GM23338 (cell line): ENCODE measurements at regions not wholly inside any gene's neighbourhood (a gene's known extent, or its start where the extent isn't known, plus 50 kb on each side); places are given as distances from the start of the nearest gene placed in this dataset.

ENCODE experiments used
- ATAC-seq: fragments of 200-7000 bp; cut with Tn5 transposase; 3 replicates; pipeline ENCODE4 v1.9.1; 2020
- DNase-seq: peaks from one replicate; pipeline ENCODE4 v3.0.0-alpha.2; 2015; ENCODE audit warnings: low spot score
- H2AFZ ChIP-seq: fragments of 200-600 bp; sonication (generic); 2 replicates; pipeline ENCODE4 v1.8.0; 2016; ENCODE audit warnings: antibody characterized with exemption, mild to moderate bottlenecking, moderate library complexity
- H3F3A ChIP-seq: fragments of 200-600 bp; sonication (generic); replicated peaks from 2 replicates; pipeline ENCODE4 v1.8.0; 2017; ENCODE audit warnings: antibody characterized with exemption, mixed run types, low read depth
- H3K27ac ChIP-seq: fragments of 200-600 bp; sonication (generic); 2 replicates; pipeline ENCODE4 v1.6.1; 2016; ENCODE audit warnings: low read depth
- H3K27me3 ChIP-seq: fragments of 200-600 bp; sonication (generic); 2 replicates; pipeline ENCODE4 v1.8.0; 2016; ENCODE audit warnings: mild to moderate bottlenecking, mixed run types, moderate library complexity; ENCODE audit not compliant: insufficient read depth
- H3K36me3 ChIP-seq: fragments of 200-600 bp; sonication (generic); 2 replicates; pipeline ENCODE4 v1.8.0; 2016; ENCODE audit warnings: mild to moderate bottlenecking; ENCODE audit not compliant: insufficient read depth
- H3K4me1 ChIP-seq: fragments of 200-600 bp; sonication (generic); 2 replicates; pipeline ENCODE4 v1.8.0; 2016; ENCODE audit warnings: mild to moderate bottlenecking, moderate library complexity; ENCODE audit not compliant: insufficient read depth
- H3K4me2 ChIP-seq: fragments of 200-600 bp; sonication (generic); 2 replicates; pipeline ENCODE4 v1.7.1; 2017; ENCODE audit warnings: mixed run types
- H3K4me3 ChIP-seq: fragments of 200-600 bp; sonication (generic); 2 replicates; pipeline ENCODE4 v1.6.1; 2016; ENCODE audit warnings: mixed run types
- H3K79me2 ChIP-seq: fragments of 200-600 bp; sonication (generic); replicated peaks from 2 replicates; pipeline ENCODE4 v1.8.0; 2017; ENCODE audit warnings: mild to moderate bottlenecking; ENCODE audit not compliant: insufficient read depth
- H3K9me2 ChIP-seq: fragments of 200-600 bp; sonication (generic); 2 replicates; pipeline ENCODE4 v1.8.0; 2017; ENCODE audit not compliant: insufficient read depth
- H4K20me1 ChIP-seq: fragments of 200-600 bp; sonication (generic); replicated peaks from 2 replicates; pipeline ENCODE4 v1.8.0; 2017; ENCODE audit warnings: mild to moderate bottlenecking; ENCODE audit not compliant: insufficient read depth
- H3K27ac Mint-ChIP-seq: 2 replicates; pipeline ENCODE4 v1.8.0; 2020; ENCODE audit warnings: inconsistent platforms, mild to moderate bottlenecking, moderate library complexity, mixed read lengths
- H3K27me3 Mint-ChIP-seq: 3 replicates; pipeline ENCODE4 v1.8.0; 2022; ENCODE audit warnings: low read depth, mild to moderate bottlenecking, moderate library complexity, mixed read lengths, inconsistent platforms; ENCODE audit not compliant: insufficient read depth, poor library complexity
- H3K36me3 Mint-ChIP-seq: 3 replicates; pipeline ENCODE4 v1.8.0; 2021; ENCODE audit warnings: low read depth, mild to moderate bottlenecking, inconsistent platforms, moderate library complexity, mixed read lengths
- H3K4me1 Mint-ChIP-seq: 3 replicates; pipeline ENCODE4 v1.8.0; 2020; ENCODE audit warnings: mild to moderate bottlenecking, inconsistent platforms, mixed read lengths
- H3K4me3 Mint-ChIP-seq: 3 replicates; pipeline ENCODE4 v1.8.0; 2021; ENCODE audit warnings: moderate library complexity, mild to moderate bottlenecking, inconsistent platforms, mixed read lengths
- H3K9me3 Mint-ChIP-seq: 3 replicates; pipeline ENCODE4 v1.8.0; 2020; ENCODE audit warnings: moderate library complexity, mild to moderate bottlenecking, inconsistent platforms, mixed read lengths
- CREB1 ChIP-seq: fragments of 250-450 bp; sonication (Bioruptor Pico); IDR thresholded peaks from 2 replicates; pipeline ENCODE4 v1.5.0; 2020; ENCODE audit warnings: low read depth, mild to moderate bottlenecking, moderate library complexity
- EZH2 ChIP-seq: fragments of 200-600 bp; sonication (generic); IDR thresholded peaks from one replicate; pipeline ENCODE4 v1.8.0; 2017; ENCODE audit warnings: antibody characterized with exemption, mild to moderate bottlenecking, low read depth; ENCODE audit not compliant: unreplicated experiment
- JUNB ChIP-seq: IDR thresholded peaks from one replicate; pipeline ENCODE4 v1.6.1; 2016; ENCODE audit warnings: antibody characterized with exemption; ENCODE audit not compliant: unreplicated experiment
- NANOG ChIP-seq: IDR thresholded peaks from 2 replicates; pipeline ENCODE4 v1.6.1; 2016; ENCODE audit warnings: antibody characterized with exemption, borderline replicate concordance
- POLR2AphosphoS5 ChIP-seq: IDR thresholded peaks from 2 replicates; pipeline ENCODE4 v1.6.1; 2016; ENCODE audit warnings: antibody characterized with exemption, low read depth
- STAT1 ChIP-seq: IDR thresholded peaks from one replicate; pipeline ENCODE4 v1.6.1; 2016; ENCODE audit warnings: antibody characterized with exemption; ENCODE audit not compliant: unreplicated experiment
- ZNF114 ChIP-seq: fragments of 250-450 bp; sonication (Bioruptor Pico); IDR thresholded peaks from 2 replicates; pipeline ENCODE4 v1.5.0; 2020; ENCODE audit warnings: mild to moderate bottlenecking, moderate library complexity
- ZNF331 ChIP-seq: fragments of 250-450 bp; sonication (Bioruptor Pico); IDR thresholded peaks from 2 replicates; pipeline ENCODE4 v1.5.0; 2020; ENCODE audit warnings: low read depth, mild to moderate bottlenecking, moderate library complexity
- TF ChIP-seq, protein P1 (sequence below), 2 experiments: fragments of 200-600 bp in 1 of 2; sonication (generic) in 1 of 2; conservative IDR thresholded peaks; 2 replicates each; pipeline versions ENCODE4 v1.5.1 to v1.6.1; 2016 to 2017; ENCODE audit warnings: antibody characterized with exemption in 2 of 2, low read depth in 2 of 2, mild to moderate bottlenecking in 2 of 2, moderate library complexity in 1 of 2
- TF ChIP-seq, protein P2 (sequence below): IDR thresholded peaks from 2 replicates; pipeline ENCODE4 v1.6.1; 2016; ENCODE audit warnings: antibody characterized with exemption
- TF ChIP-seq, protein P3 (sequence below): IDR thresholded peaks from one replicate; pipeline ENCODE4 v1.6.1; 2018; ENCODE audit warnings: antibody characterized with exemption; ENCODE audit not compliant: unreplicated experiment
- TF ChIP-seq, protein P4 (sequence below): fragments of 250-450 bp; sonication (Bioruptor Pico); IDR thresholded peaks from 2 replicates; pipeline ENCODE4 v1.5.0; 2020; ENCODE audit warnings: mild to moderate bottlenecking, moderate library complexity

DNA sequence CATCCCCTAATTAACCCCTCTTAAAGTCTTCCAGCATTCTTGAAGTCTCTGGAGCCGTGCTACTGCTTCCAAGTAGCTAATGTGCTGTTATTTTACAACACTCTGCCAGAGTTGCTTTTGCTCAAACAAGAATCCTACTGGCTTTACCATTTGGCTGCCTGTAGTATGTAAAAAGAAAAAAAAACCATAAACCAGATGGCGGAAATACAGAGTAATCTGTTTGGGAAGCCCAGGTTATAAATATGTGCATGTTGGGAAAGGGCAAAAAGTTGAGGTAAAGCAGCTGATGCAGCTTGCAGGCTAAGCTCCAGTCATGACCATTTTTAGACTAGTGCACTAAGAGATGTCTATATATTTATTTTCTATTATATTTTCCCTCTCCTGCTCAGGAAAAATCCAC is 313.2 kb upstream of the ETAA1 start (continued):
- TF ChIP-seq, protein P1, sequence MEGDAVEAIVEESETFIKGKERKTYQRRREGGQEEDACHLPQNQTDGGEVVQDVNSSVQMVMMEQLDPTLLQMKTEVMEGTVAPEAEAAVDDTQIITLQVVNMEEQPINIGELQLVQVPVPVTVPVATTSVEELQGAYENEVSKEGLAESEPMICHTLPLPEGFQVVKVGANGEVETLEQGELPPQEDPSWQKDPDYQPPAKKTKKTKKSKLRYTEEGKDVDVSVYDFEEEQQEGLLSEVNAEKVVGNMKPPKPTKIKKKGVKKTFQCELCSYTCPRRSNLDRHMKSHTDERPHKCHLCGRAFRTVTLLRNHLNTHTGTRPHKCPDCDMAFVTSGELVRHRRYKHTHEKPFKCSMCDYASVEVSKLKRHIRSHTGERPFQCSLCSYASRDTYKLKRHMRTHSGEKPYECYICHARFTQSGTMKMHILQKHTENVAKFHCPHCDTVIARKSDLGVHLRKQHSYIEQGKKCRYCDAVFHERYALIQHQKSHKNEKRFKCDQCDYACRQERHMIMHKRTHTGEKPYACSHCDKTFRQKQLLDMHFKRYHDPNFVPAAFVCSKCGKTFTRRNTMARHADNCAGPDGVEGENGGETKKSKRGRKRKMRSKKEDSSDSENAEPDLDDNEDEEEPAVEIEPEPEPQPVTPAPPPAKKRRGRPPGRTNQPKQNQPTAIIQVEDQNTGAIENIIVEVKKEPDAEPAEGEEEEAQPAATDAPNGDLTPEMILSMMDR (conservative IDR thresholded peaks at IDR 0.05; ENCODE audit: low read depth in 2 of 2), result no peak
- TF ChIP-seq ZNF331 (no peak), EZH2 (no peak), JUNB (no peak)
- TF ChIP-seq, protein P2, sequence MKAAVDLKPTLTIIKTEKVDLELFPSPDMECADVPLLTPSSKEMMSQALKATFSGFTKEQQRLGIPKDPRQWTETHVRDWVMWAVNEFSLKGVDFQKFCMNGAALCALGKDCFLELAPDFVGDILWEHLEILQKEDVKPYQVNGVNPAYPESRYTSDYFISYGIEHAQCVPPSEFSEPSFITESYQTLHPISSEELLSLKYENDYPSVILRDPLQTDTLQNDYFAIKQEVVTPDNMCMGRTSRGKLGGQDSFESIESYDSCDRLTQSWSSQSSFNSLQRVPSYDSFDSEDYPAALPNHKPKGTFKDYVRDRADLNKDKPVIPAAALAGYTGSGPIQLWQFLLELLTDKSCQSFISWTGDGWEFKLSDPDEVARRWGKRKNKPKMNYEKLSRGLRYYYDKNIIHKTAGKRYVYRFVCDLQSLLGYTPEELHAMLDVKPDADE, result no peak
- TF ChIP-seq, protein P3, sequence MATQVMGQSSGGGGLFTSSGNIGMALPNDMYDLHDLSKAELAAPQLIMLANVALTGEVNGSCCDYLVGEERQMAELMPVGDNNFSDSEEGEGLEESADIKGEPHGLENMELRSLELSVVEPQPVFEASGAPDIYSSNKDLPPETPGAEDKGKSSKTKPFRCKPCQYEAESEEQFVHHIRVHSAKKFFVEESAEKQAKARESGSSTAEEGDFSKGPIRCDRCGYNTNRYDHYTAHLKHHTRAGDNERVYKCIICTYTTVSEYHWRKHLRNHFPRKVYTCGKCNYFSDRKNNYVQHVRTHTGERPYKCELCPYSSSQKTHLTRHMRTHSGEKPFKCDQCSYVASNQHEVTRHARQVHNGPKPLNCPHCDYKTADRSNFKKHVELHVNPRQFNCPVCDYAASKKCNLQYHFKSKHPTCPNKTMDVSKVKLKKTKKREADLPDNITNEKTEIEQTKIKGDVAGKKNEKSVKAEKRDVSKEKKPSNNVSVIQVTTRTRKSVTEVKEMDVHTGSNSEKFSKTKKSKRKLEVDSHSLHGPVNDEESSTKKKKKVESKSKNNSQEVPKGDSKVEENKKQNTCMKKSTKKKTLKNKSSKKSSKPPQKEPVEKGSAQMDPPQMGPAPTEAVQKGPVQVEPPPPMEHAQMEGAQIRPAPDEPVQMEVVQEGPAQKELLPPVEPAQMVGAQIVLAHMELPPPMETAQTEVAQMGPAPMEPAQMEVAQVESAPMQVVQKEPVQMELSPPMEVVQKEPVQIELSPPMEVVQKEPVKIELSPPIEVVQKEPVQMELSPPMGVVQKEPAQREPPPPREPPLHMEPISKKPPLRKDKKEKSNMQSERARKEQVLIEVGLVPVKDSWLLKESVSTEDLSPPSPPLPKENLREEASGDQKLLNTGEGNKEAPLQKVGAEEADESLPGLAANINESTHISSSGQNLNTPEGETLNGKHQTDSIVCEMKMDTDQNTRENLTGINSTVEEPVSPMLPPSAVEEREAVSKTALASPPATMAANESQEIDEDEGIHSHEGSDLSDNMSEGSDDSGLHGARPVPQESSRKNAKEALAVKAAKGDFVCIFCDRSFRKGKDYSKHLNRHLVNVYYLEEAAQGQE, result no peak

DNA sequence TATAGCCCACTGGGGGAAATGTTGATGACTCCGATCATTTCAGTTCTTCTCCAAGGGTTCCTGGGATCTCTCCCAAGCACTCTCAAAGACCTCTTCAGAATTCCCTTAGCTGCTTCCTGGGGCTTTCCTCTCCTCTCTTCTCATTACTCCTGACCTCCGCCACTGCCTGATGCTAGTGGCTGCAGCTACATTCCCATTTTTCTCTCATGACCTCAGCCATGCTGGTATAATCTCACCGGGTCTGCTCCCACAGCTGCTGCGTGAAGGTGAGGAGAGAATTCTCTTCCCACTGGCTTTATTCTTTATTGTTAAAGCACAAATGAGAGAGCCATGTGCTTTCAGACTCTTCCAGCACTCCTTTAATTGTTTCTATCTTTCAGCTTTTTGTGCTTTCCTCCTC is 312.0 kb upstream of the ETAA1 start:
- Histone ChIP-seq H4K20me1 (no peaks in the 10 kb centered on the region), H3K36me3 (no peaks in the 10 kb centered on the region), H3K27ac (no peak overlapping the region), H2AFZ (no peak overlapping the region), H3K27me3 (no peaks in the 10 kb centered on the region), H3K4me3 (no peak overlapping the region), H3K79me2 (no peaks in the 10 kb centered on the region), H3F3A (no peaks in the 10 kb centered on the region), H3K4me2 (no peak overlapping the region), H3K9me2 (no peaks in the 10 kb centered on the region; the same call in none of the 2 replicates), H3K4me1 (no peaks in the 10 kb centered on the region)
- no peak for ATAC-seq
- Mint-ChIP-seq H3K27ac (no peak overlapping the region), H3K27me3 (no peaks in the 10 kb centered on the region), H3K4me1 (no peaks in the 10 kb centered on the region), H3K36me3 (no peaks in the 10 kb centered on the region), H3K4me3 (no peak overlapping the region), H3K9me3 (peaks cover 7% of the 10 kb centered on the region; the same call in 2 of the 3 replicates)
- DNase-seq, result no peak
- TF ChIP-seq, protein P4, sequence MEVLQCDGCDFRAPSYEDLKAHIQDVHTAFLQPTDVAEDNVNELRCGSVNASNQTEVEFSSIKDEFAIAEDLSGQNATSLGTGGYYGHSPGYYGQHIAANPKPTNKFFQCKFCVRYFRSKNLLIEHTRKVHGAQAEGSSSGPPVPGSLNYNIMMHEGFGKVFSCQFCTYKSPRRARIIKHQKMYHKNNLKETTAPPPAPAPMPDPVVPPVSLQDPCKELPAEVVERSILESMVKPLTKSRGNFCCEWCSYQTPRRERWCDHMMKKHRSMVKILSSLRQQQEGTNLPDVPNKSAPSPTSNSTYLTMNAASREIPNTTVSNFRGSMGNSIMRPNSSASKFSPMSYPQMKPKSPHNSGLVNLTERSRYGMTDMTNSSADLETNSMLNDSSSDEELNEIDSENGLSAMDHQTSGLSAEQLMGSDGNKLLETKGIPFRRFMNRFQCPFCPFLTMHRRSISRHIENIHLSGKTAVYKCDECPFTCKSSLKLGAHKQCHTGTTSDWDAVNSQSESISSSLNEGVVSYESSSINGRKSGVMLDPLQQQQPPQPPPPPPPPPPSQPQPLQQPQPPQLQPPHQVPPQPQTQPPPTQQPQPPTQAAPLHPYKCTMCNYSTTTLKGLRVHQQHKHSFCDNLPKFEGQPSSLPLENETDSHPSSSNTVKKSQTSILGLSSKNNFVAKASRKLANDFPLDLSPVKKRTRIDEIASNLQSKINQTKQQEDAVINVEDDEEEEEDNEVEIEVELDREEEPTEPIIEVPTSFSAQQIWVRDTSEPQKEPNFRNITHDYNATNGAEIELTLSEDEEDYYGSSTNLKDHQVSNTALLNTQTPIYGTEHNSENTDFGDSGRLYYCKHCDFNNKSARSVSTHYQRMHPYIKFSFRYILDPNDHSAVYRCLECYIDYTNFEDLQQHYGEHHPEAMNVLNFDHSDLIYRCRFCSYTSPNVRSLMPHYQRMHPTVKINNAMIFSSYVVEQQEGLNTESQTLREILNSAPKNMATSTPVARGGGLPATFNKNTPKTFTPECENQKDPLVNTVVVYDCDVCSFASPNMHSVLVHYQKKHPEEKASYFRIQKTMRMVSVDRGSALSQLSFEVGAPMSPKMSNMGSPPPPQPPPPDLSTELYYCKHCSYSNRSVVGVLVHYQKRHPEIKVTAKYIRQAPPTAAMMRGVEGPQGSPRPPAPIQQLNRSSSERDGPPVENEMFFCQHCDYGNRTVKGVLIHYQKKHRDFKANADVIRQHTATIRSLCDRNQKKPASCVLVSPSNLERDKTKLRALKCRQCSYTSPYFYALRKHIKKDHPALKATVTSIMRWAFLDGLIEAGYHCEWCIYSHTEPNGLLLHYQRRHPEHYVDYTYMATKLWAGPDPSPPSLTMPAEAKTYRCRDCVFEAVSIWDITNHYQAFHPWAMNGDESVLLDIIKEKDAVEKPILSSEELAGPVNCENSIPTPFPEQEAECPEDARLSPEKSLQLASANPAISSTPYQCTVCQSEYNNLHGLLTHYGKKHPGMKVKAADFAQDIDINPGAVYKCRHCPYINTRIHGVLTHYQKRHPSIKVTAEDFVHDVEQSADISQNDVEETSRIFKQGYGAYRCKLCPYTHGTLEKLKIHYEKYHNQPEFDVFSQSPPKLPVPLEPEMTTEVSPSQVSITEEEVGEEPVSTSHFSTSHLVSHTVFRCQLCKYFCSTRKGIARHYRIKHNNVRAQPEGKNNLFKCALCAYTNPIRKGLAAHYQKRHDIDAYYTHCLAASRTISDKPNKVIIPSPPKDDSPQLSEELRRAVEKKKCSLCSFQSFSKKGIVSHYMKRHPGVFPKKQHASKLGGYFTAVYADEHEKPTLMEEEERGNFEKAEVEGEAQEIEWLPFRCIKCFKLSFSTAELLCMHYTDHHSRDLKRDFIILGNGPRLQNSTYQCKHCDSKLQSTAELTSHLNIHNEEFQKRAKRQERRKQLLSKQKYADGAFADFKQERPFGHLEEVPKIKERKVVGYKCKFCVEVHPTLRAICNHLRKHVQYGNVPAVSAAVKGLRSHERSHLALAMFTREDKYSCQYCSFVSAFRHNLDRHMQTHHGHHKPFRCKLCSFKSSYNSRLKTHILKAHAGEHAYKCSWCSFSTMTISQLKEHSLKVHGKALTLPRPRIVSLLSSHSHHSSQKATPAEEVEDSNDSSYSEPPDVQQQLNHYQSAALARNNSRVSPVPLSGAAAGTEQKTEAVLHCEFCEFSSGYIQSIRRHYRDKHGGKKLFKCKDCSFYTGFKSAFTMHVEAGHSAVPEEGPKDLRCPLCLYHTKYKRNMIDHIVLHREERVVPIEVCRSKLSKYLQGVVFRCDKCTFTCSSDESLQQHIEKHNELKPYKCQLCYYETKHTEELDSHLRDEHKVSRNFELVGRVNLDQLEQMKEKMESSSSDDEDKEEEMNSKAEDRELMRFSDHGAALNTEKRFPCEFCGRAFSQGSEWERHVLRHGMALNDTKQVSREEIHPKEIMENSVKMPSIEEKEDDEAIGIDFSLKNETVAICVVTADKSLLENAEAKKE (CRISPR knock-in tag), result no peak
- no peak for TF ChIP-seq STAT1
- TF ChIP-seq NANOG, result no peak
- no peak for TF ChIP-seq CREB1
- TF ChIP-seq EZH2, result no peak
- no peak for TF ChIP-seq ZNF114 (CRISPR knock-in tag)
- no peak for TF ChIP-seq POLR2AphosphoS5
